ENCODE measurements at regions not wholly inside any gene's neighbourhood (a gene's known extent, or its start where the extent isn't known, plus 50 kb on each side); places are given as distances from the start of the nearest gene placed in this dataset.

GRCh38 chr2:2495606-2496005 lies 164.5 kb upstream of the MYT1L start:
- no peak for TF ChIP-seq ZNF274 (IDR thresholded peaks at IDR 0.05; ENCODE audit: low read depth, low read length)
- TF ChIP-seq YY1 (IDR thresholded peaks at IDR 0.05; ENCODE audit: insufficient read depth, insufficient read length): no peak
- TF ChIP-seq SUZ12 (IDR thresholded peaks at IDR 0.05; ENCODE audit: extremely low read depth, insufficient read depth, insufficient read length): no peak

All from NT2/D1 (cell line).